Mesendoderm (in vitro differentiated cells): ENCODE measurements at regions not wholly inside any gene's neighbourhood (a gene's known extent, or its start where the extent isn't known, plus 50 kb on each side); places are given as distances from the start of the nearest gene placed in this dataset.
"Not testable (repeated sequence)": the region's sequence is repeated elsewhere in the genome, so short reads cannot be mapped to it uniquely, and the experiment has no call there.

Experiments
- DNase-seq: peaks from one replicate; pipeline ENCODE4 v3.0.0; 2013
- H2AK5ac ChIP-seq: 2 replicates; pipeline ENCODE4 v1.6.1; 2013; ENCODE audit warnings: low read length, inconsistent platforms
- H2BK120ac ChIP-seq: 2 replicates; pipeline ENCODE4 v1.6.1; 2013; ENCODE audit warnings: low read depth, mild to moderate bottlenecking, low read length, moderate library complexity, mixed read lengths
- H2BK15ac ChIP-seq: replicated peaks from 2 replicates; pipeline ENCODE4 v1.6.1; 2013; ENCODE audit warnings: low read depth, mild to moderate bottlenecking, moderate library complexity
- H2BK5ac ChIP-seq: 2 replicates; pipeline ENCODE4 v1.6.1; 2013; ENCODE audit warnings: low read length, inconsistent platforms
- H3K18ac ChIP-seq: 2 replicates; pipeline ENCODE4 v1.6.1; 2013; ENCODE audit warnings: mild to moderate bottlenecking, low read length, mixed read lengths
- H3K23ac ChIP-seq: one replicate; pipeline ENCODE4 v1.6.1; 2013; ENCODE audit warnings: low read length
- H3K27ac ChIP-seq: 2 replicates; pipeline ENCODE4 v1.5.1; 2013; ENCODE audit warnings: low read depth, mild to moderate bottlenecking, inconsistent platforms, low read length, moderate library complexity
- H3K27me3 ChIP-seq: 2 replicates; pipeline ENCODE4 v1.6.1; 2013; ENCODE audit warnings: low read length, control low read depth, mild to moderate bottlenecking, inconsistent platforms; ENCODE audit not compliant: insufficient read depth, poor library complexity
- H3K36me3 ChIP-seq: 2 replicates; pipeline ENCODE4 v1.6.1; 2013; ENCODE audit warnings: low read length, inconsistent platforms; ENCODE audit not compliant: control insufficient read depth, insufficient read depth
- H3K4ac ChIP-seq: one replicate; pipeline ENCODE4 v1.6.1; 2013; ENCODE audit warnings: low read depth, mild to moderate bottlenecking, low read length, moderate library complexity
- H3K4me1 ChIP-seq: 2 replicates; pipeline ENCODE4 v1.6.1; 2013; ENCODE audit warnings: low read depth, low read length, inconsistent platforms; ENCODE audit not compliant: control insufficient read depth
- H3K4me2 ChIP-seq: 2 replicates; pipeline ENCODE4 v1.6.1; 2013; ENCODE audit warnings: low read length
- H3K4me3 ChIP-seq: 2 replicates; pipeline ENCODE4 v1.5.1; 2013; ENCODE audit warnings: mild to moderate bottlenecking, low read length
- H3K56ac ChIP-seq: one replicate; pipeline ENCODE4 v1.6.1; 2013; ENCODE audit warnings: low read length
- H3K79me1 ChIP-seq: 2 replicates; pipeline ENCODE4 v1.6.1; 2013; ENCODE audit warnings: low read length, inconsistent platforms
- H3K79me2 ChIP-seq: 2 replicates; pipeline ENCODE4 v1.6.1; 2013; ENCODE audit warnings: mild to moderate bottlenecking, low read length; ENCODE audit not compliant: control insufficient read depth, insufficient read depth
- H3K9ac ChIP-seq: 2 replicates; pipeline ENCODE4 v1.6.1; 2013; ENCODE audit warnings: low read length, inconsistent platforms
- H4K5ac ChIP-seq: one replicate; pipeline ENCODE4 v1.6.1; 2013; ENCODE audit warnings: low read length
- H4K8ac ChIP-seq: one replicate; pipeline ENCODE4 v1.6.1; 2013; ENCODE audit warnings: low read depth, mild to moderate bottlenecking, control low read depth, low read length, moderate library complexity
- WGBS: extraction: QIAGEN DNeasy Blood & Tissue Kit; methylation state at CpG from one replicate; pipeline ENCODE4 v1.1.7; 2013; ENCODE audit warnings: low lambda C conversion rate, missing lambda C conversion rate; ENCODE audit not compliant: insufficient coverage; ENCODE audit errors: extremely low coverage; 5-methylcytosine and 5-hydroxymethylcytosine counted together

- H2BK5ac ChIP-seq, H2BK120ac ChIP-seq, H3K4me1 ChIP-seq, H3K9ac ChIP-seq, H3K23ac ChIP-seq, H2BK15ac ChIP-seq, H2AK5ac ChIP-seq, H3K27me3 ChIP-seq, H3K79me2 ChIP-seq, H3K4me3 ChIP-seq, H3K27ac ChIP-seq, H3K4me2 ChIP-seq, H4K5ac ChIP-seq, H3K56ac ChIP-seq, H3K79me1 ChIP-seq, DNase-seq, H3K4ac ChIP-seq, H3K36me3 ChIP-seq, H3K18ac ChIP-seq, H4K8ac ChIP-seq: not testable (repeated sequence)
- no CpG with 5 or more reads among the region's 2 CpGs for WGBS
These were observed 473.8 kb downstream of the CDH10 start for GRCh38 chr5:24170930-24171329.

- Histone ChIP-seq H3K56ac (no peak overlapping the region), H3K27ac (no peak overlapping the region), H3K79me2 (no peaks in the 10 kb centered on the region), H3K27me3 (no peaks in the 10 kb centered on the region), H3K4me3 (no peak overlapping the region), H2AK5ac (no peak overlapping the region), H3K79me1 (no peaks in the 10 kb centered on the region), H3K4me1 (no peaks in the 10 kb centered on the region), H2BK5ac (no peak overlapping the region), H3K36me3 (no peaks in the 10 kb centered on the region), H3K4me2 (no peak overlapping the region), H3K4ac (no peak overlapping the region), H4K5ac (no peak overlapping the region), H3K9ac (no peak overlapping the region), H3K23ac (no peak overlapping the region), H2BK15ac (no peak overlapping the region), H4K8ac (no peak overlapping the region), H2BK120ac (no peak overlapping the region), H3K18ac (no peak overlapping the region)
- DNase-seq, result no peak
- WGBS, result no CpG with 5 or more reads among the region's 4 CpGs
These were observed 467.0 kb downstream of the CDH10 start for GRCh38 chr5:24177821-24178220.

- Histone ChIP-seq H4K5ac (no peak overlapping the region), H3K27ac (no peak overlapping the region), H3K4me1 (no peaks in the 10 kb centered on the region), H3K36me3 (no peaks in the 10 kb centered on the region), H2BK5ac (no peak overlapping the region), H3K9ac (no peak overlapping the region), H2BK15ac (no peak overlapping the region), H3K18ac (no peak overlapping the region), H3K4me2 (no peak overlapping the region), H3K4me3 (no peak overlapping the region), H3K27me3 (no peaks in the 10 kb centered on the region), H3K56ac (no peak overlapping the region), H2AK5ac (no peak overlapping the region), H3K79me1 (no peaks in the 10 kb centered on the region), H4K8ac (no peak overlapping the region), H2BK120ac (no peak overlapping the region), H3K79me2 (no peaks in the 10 kb centered on the region), H3K23ac (no peak overlapping the region), H3K4ac (no peak overlapping the region)
- no peak for DNase-seq
- WGBS, result no CpG with 5 or more reads among the region's 2 CpGs
These were observed 460.8 kb downstream of the CDH10 start for GRCh38 chr5:24183981-24184380.

DNA sequence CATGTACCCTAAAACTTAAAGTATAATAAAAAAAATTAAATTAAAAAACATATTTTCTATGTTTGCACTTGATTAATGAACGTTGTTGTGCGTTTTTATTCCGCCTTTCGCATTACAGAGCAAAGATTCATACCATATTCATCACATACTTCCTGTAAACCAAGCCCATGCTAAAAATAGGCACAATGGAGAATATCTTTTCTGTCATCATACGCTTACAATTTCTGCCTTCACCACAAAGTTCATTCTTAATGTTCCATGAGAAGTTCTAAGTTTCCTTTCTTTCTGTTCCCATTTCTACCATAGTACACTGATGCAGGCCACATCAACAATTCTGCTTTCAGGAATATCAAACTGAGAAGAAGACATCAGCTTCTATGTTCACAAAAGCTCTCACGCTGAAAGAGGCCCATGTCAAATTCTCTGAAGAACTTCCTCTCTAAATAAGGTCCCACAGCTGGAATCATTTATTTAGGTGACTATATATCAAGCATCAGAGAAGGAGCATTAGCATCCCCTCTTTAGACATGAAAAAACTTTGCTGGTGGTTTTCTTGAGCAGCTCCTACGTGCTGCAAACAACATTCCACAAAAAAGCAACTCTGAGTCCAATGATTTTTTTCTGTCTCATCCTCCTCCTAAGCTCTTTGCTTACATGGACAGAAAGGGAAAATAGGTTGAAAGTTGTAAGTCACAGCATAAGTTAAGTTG lies 456.4 kb downstream of the CDH10 start:
- H2BK15ac ChIP-seq, result no peak overlapping the region
- H3K79me1 ChIP-seq, result no peaks in the 10 kb centered on the region

DNA sequence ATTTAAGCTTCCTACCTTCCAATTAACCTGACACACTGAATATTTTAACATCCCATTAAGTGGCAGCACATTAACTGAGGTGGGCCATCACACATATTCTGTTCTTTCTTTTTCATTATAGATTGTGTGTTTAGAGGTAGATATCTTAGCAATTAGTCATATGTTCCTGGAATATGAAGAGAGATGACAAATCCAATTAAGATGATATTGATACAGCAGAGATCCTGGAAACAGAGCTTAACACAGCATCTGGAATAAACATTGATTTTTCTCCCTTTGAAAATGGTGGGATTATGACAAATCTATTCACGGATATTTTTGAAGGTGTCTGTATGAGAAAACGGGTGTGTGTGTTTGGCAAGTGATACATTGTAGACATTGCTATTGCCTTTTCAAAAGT lies 448.0 kb downstream of the CDH10 start:
- no peak overlapping the region for H2BK15ac ChIP-seq
- H3K36me3 ChIP-seq, result no peaks in the 10 kb centered on the region
- H4K5ac ChIP-seq, result no peak overlapping the region
- no peak overlapping the region for H4K8ac ChIP-seq
- no peak overlapping the region for H3K18ac ChIP-seq
- DNase-seq, result no peak
- no peaks in the 10 kb centered on the region for H3K27me3 ChIP-seq
- H3K23ac ChIP-seq, result no peak overlapping the region
- H2AK5ac ChIP-seq, result no peak overlapping the region
- no peaks in the 10 kb centered on the region for H3K4me1 ChIP-seq
- no peak overlapping the region for H2BK120ac ChIP-seq
- H3K79me2 ChIP-seq, result no peaks in the 10 kb centered on the region
- no peak overlapping the region for H3K9ac ChIP-seq
- WGBS, result no CpG with 5 or more reads among the region's 2 CpGs
- H3K4ac ChIP-seq, result no peak overlapping the region
- H3K56ac ChIP-seq, result no peak overlapping the region
- H3K79me1 ChIP-seq, result no peaks in the 10 kb centered on the region
- H3K4me2 ChIP-seq, result no peak overlapping the region
- H2BK5ac ChIP-seq, result no peak overlapping the region
- no peak overlapping the region for H3K4me3 ChIP-seq
- H3K27ac ChIP-seq, result no peak overlapping the region

More for the DNA sequence above, 456.4 kb downstream of the CDH10 start:
- Histone ChIP-seq H3K9ac (no peak overlapping the region), H3K23ac (no peak overlapping the region), H3K79me2 (no peaks in the 10 kb centered on the region), H2AK5ac (no peak overlapping the region), H3K4me3 (no peak overlapping the region), H3K27ac (no peak overlapping the region), H4K5ac (no peak overlapping the region), H4K8ac (no peak overlapping the region), H3K27me3 (no peaks in the 10 kb centered on the region), H2BK120ac (no peak overlapping the region), H3K36me3 (no peaks in the 10 kb centered on the region), H3K4ac (no peak overlapping the region), H2BK5ac (no peak overlapping the region), H3K4me2 (no peak overlapping the region), H3K56ac (no peak overlapping the region), H3K18ac (no peak overlapping the region), H3K4me1 (no peaks in the 10 kb centered on the region)
- no CpG with 5 or more reads among the region's 7 CpGs for WGBS
- no peak for DNase-seq

DNA sequence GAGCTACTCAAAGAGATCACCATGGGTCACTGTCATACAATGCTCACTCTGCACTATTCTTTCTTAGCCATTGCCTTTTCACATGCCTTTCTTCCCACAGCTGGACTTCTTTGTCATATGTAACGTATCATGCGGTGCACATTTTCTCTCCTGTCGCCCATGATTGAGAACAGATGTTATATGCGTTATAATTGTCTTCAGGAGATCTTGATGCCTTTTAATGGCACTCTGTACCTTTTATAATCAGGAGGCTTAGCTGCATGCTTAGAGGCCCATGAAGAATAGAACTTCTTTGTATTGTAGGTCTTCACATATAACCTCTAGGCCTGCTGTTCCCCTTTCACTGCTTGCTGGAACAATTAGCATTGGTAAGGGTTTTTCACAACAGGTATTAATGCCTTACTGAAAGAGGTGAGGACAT lies 436.1 kb downstream of the CDH10 start:
- no peak overlapping the region for H4K5ac ChIP-seq

More for the DNA sequence above, 436.1 kb downstream of the CDH10 start:
- H3K56ac ChIP-seq, result no peak overlapping the region
- no peak overlapping the region for H3K4me2 ChIP-seq
- H3K27me3 ChIP-seq, result no peaks in the 10 kb centered on the region
- H3K18ac ChIP-seq, result no peak overlapping the region
- WGBS, result no CpG with 5 or more reads among the region's 4 CpGs
- no peak overlapping the region for H3K23ac ChIP-seq
- H3K9ac ChIP-seq, result no peak overlapping the region
- H3K36me3 ChIP-seq, result no peaks in the 10 kb centered on the region
- no peak overlapping the region for H2BK120ac ChIP-seq
- no peak overlapping the region for H3K27ac ChIP-seq
- no peak overlapping the region for H3K4me3 ChIP-seq
- no peaks in the 10 kb centered on the region for H3K79me2 ChIP-seq
- H2BK15ac ChIP-seq, result no peak overlapping the region
- no peak overlapping the region for H4K8ac ChIP-seq
- H2BK5ac ChIP-seq, result no peak overlapping the region
- no peaks in the 10 kb centered on the region for H3K79me1 ChIP-seq
- no peak overlapping the region for H2AK5ac ChIP-seq
- no peak overlapping the region for H3K4ac ChIP-seq
- H3K4me1 ChIP-seq, result peaks cover 2% of the 10 kb centered on the region
- peak; percentile 49 for DNase-seq
